ENCODE measurements at regions not wholly inside any gene's neighbourhood (a gene's known extent, or its start where the extent isn't known, plus 50 kb on each side); places are given as distances from the start of the nearest gene placed in this dataset.
"Not testable (repeated sequence)": the region's sequence is repeated elsewhere in the genome, so short reads cannot be mapped to it uniquely, and the experiment has no call there.

- H3K27me3 ChIP-seq: no peaks in the 10 kb centered on the region
- 38% methylated on average over 1 of the region's 1 CpG; no CpG with 5 or more reads in 1 of the 2 donors for WGBS, 2 donors (ENCODE audit: low coverage in 1 of 2)
- peaks cover 0 to 5% of the 10 kb centered on the region in 2 donors for H3K9me3 ChIP-seq
- TF ChIP-seq EP300 (IDR thresholded peaks at IDR 0.05; ENCODE audit: low read depth) (no peak), CTCF (IDR thresholded peaks at IDR 0.05) (no peak), POLR2AphosphoS5 (IDR thresholded peaks at IDR 0.05) (no peak), POLR2A (IDR thresholded peaks at IDR 0.05) (no peak)
- in situ Hi-C loops (cut with MboI; ENCODE audit: low pct_ligation_motif_present in 1 of 4, low pct_unique_long_range_greater_than_20kb in 1 of 4, low sequenced_read_pairs in 3 of 4): no loop called here
- H3K36me3 ChIP-seq: no peaks in the 10 kb centered on the region
- H3K4me1 ChIP-seq: no peaks in the 10 kb centered on the region
- H3K27ac ChIP-seq: no peak overlapping the region
- intact Hi-C loops (cut with DNase I; ENCODE audit: low total_unique reads): no loop called here
- no peak for DNase-seq
- no peak overlapping the region for H3K4me3 ChIP-seq
Observed at GRCh38 chr6:122265755-122266154, 133.7 kb upstream of the HSF2 start.

- TF ChIP-seq POLR2A (IDR thresholded peaks at IDR 0.05) (no peak), CTCF (IDR thresholded peaks at IDR 0.05) (no peak), POLR2AphosphoS5 (IDR thresholded peaks at IDR 0.05) (no peak), EP300 (IDR thresholded peaks at IDR 0.05; ENCODE audit: low read depth) (no peak)
- WGBS, 2 donors (ENCODE audit: low coverage in 1 of 2): 83 to 89% methylated on average over 2 of the region's 2 CpGs
- in situ Hi-C loops (cut with MboI; ENCODE audit: low pct_ligation_motif_present in 1 of 4, low pct_unique_long_range_greater_than_20kb in 1 of 4, low sequenced_read_pairs in 3 of 4): no loop called here
Observed at GRCh38 chr6:122268394-122268793, 131.1 kb upstream of the HSF2 start.

GRCh38 chr6:122276637-122277036 lies 122.8 kb upstream of the HSF2 start:
- no peaks in the 10 kb centered on the region for H3K9me3 ChIP-seq
- TF ChIP-seq POLR2AphosphoS5 (IDR thresholded peaks at IDR 0.05) (no peak), CTCF (IDR thresholded peaks at IDR 0.05) (no peak), POLR2A (IDR thresholded peaks at IDR 0.05) (no peak), EP300 (IDR thresholded peaks at IDR 0.05; ENCODE audit: low read depth) (no peak)
- intact Hi-C loops (cut with DNase I; ENCODE audit: low total_unique reads) (no loop called here), in situ Hi-C loops (cut with MboI; ENCODE audit: low pct_ligation_motif_present in 1 of 4, low pct_unique_long_range_greater_than_20kb in 1 of 4, low sequenced_read_pairs in 3 of 4) (no loop called here)
- DNase-seq: no peak
- no peaks in the 10 kb centered on the region for H3K4me1 ChIP-seq
- no peak overlapping the region for H3K4me3 ChIP-seq
- no peaks in the 10 kb centered on the region for H3K36me3 ChIP-seq
- no peak overlapping the region for H3K27ac ChIP-seq
- 50 to 57% methylated on average over 1 of the region's 1 CpG for WGBS, 2 donors (ENCODE audit: low coverage in 1 of 2)
- no peaks in the 10 kb centered on the region for H3K27me3 ChIP-seq

More at GRCh38 chr6:122268394-122268793, 131.1 kb upstream of the HSF2 start:
- no peaks in the 10 kb centered on the region for H3K27me3 ChIP-seq
- peaks cover 0 to 5% of the 10 kb centered on the region in 2 donors for H3K9me3 ChIP-seq
- H3K4me3 ChIP-seq: no peak overlapping the region
- H3K36me3 ChIP-seq: no peaks in the 10 kb centered on the region
- no peaks in the 10 kb centered on the region for H3K4me1 ChIP-seq
- DNase-seq: no peak
- no peak overlapping the region for H3K27ac ChIP-seq
- intact Hi-C loops (cut with DNase I; ENCODE audit: low total_unique reads): no loop called here

GRCh38 chr6:122280105-122281021 lies 119.1 kb upstream of the HSF2 start:
- in situ Hi-C loops (cut with MboI; ENCODE audit: low pct_ligation_motif_present in 1 of 4, low pct_unique_long_range_greater_than_20kb in 1 of 4, low sequenced_read_pairs in 3 of 4); H3K27me3 ChIP-seq; H3K9me3 ChIP-seq; H3K4me3 ChIP-seq; H3K4me1 ChIP-seq; H3K27ac ChIP-seq; DNase-seq; intact Hi-C loops (cut with DNase I; ENCODE audit: low total_unique reads); H3K36me3 ChIP-seq: not testable (repeated sequence)
- 62 to 92% methylated on average over 9 to 52 of the region's 52 CpGs for WGBS, 2 donors (ENCODE audit: low coverage in 1 of 2)

Data from transverse colon (tissue), 4 donors.